Neural crest cell (in vitro differentiated cells): ENCODE measurements at regions not wholly inside any gene's neighbourhood (a gene's known extent, or its start where the extent isn't known, plus 50 kb on each side); places are given as distances from the start of the nearest gene placed in this dataset.
A peak's percentile ranks its signal among the peaks of the same experiment; 100 is the strongest.

Experiments used
- DNase-seq: peaks from one replicate; pipeline ENCODE4 v3.0.0; 2021; ENCODE audit warnings: low read depth, mixed read lengths, low spot score
- H3K27ac Mint-ChIP-seq: one replicate; pipeline ENCODE4 v1.8.0; 2021; ENCODE audit warnings: mild to moderate bottlenecking, mixed read lengths; ENCODE audit not compliant: unreplicated experiment
- H3K27me3 Mint-ChIP-seq: 2 replicates; pipeline ENCODE4 v1.8.0; 2021; ENCODE audit warnings: low read depth, mild to moderate bottlenecking, mixed read lengths
- H3K36me3 Mint-ChIP-seq: 2 replicates; pipeline ENCODE4 v1.8.0; 2021; ENCODE audit warnings: low read depth, mild to moderate bottlenecking, mixed read lengths
- H3K4me1 Mint-ChIP-seq: 2 replicates; pipeline ENCODE4 v1.8.0; 2021; ENCODE audit warnings: mixed read lengths
- H3K4me3 Mint-ChIP-seq: one replicate; pipeline ENCODE4 v1.8.0; 2021; ENCODE audit warnings: mild to moderate bottlenecking, mixed read lengths
- H3K9me3 Mint-ChIP-seq: 2 replicates; pipeline ENCODE4 v1.8.0; 2021; ENCODE audit warnings: mixed read lengths
- CTCF ChIP-seq: fragments of 200-600 bp; sonication (generic); conservative IDR thresholded peaks from 2 replicates; pipeline ENCODE4 v1.5.0; 2021; ENCODE audit warnings: antibody characterized with exemption, mild to moderate bottlenecking

DNA sequence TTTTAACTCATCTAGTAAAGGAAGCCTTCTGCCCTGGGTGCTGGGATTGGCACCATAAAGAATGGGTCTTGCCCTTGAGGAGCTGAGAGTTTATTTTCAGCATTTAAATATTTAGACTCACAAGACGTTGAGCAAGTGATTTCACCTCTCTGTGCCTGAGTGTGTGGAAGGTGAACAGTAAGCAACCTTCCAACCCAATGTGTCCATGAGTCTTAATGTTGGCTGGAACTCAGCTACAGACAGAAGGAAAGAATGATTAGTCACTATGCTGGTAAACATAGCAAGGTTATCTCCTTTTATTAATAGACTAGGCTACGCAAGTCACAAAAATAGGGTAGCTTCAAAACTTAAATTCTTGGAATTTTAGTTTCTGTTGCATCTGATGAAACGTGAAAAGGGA lies 277.4 kb upstream of the GATB start:
- no peak for DNase-seq
- Mint-ChIP-seq H3K36me3 (no peaks in the 10 kb centered on the region), H3K4me3 (no peak overlapping the region), H3K27me3 (peaks cover 5% of the 10 kb centered on the region), H3K27ac (no peak overlapping the region), H3K9me3 (peaks cover 4% of the 10 kb centered on the region), H3K4me1 (no peaks in the 10 kb centered on the region)
- no peak for TF ChIP-seq CTCF

DNA sequence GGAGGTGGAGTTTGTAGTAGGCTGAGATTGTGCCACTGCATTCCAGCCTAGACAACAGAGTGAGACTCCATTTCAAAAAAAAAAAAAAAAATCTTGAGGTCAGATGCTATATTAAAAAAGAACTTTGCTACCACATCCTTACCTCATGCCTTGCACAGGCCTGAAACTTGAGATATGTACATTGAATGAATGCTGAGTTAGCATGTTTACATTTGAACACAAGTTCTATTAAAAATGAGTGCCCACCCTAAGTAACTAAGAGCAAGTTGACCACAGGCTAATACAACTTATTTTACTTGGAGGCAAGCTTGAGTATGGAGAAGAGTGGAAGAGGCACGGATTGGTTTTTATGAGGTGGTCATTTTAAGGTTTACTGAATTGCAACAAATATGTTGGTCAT lies 276.6 kb upstream of the GATB start:
- no peaks in the 10 kb centered on the region for H3K4me1 Mint-ChIP-seq
- H3K9me3 Mint-ChIP-seq = no peaks in the 10 kb centered on the region

GRCh38 chr4:152033621-152034020 lies 272.8 kb upstream of the GATB start:
- Mint-ChIP-seq H3K27ac (no peak overlapping the region), H3K4me3 (no peak overlapping the region)

More for the DNA sequence above, 276.6 kb upstream of the GATB start:
- no peak for TF ChIP-seq CTCF
- H3K27ac Mint-ChIP-seq = no peak overlapping the region
- H3K27me3 Mint-ChIP-seq = no peaks in the 10 kb centered on the region
- H3K36me3 Mint-ChIP-seq = no peaks in the 10 kb centered on the region
- no peak overlapping the region for H3K4me3 Mint-ChIP-seq
- DNase-seq = no peak

DNA sequence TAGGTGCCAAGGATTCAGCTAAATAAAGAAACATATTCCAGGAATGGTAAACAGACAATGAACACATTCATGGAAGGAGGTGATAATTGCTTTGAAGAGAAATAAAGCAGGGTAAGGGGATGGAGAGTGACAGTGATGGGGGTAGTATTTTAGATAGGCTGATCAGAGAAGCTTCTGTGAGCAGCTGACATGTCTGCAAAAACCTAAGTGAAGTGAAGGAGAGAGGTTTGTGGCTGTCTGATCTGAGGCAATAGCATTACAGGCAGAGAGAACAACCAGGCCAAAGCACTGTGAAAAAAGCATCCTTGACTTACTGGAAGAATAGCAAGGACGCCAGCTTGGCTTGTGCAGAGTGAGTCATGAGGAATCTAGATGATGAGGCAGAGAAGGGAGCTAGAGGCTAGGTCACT lies 271.9 kb upstream of the GATB start:
- no peaks in the 10 kb centered on the region for H3K27me3 Mint-ChIP-seq
- H3K4me3 Mint-ChIP-seq = no peak overlapping the region
- no peaks in the 10 kb centered on the region for H3K9me3 Mint-ChIP-seq
- no peaks in the 10 kb centered on the region for H3K4me1 Mint-ChIP-seq
- TF ChIP-seq CTCF = no peak
- H3K36me3 Mint-ChIP-seq = no peaks in the 10 kb centered on the region
- H3K27ac Mint-ChIP-seq = no peak overlapping the region
- DNase-seq = no peak

More at GRCh38 chr4:152033621-152034020, 272.8 kb upstream of the GATB start:
- no peaks in the 10 kb centered on the region for H3K4me1 Mint-ChIP-seq
- no peaks in the 10 kb centered on the region for H3K36me3 Mint-ChIP-seq
- no peaks in the 10 kb centered on the region for H3K27me3 Mint-ChIP-seq
- DNase-seq = no peak
- TF ChIP-seq CTCF = no peak
- H3K9me3 Mint-ChIP-seq = no peaks in the 10 kb centered on the region

DNA sequence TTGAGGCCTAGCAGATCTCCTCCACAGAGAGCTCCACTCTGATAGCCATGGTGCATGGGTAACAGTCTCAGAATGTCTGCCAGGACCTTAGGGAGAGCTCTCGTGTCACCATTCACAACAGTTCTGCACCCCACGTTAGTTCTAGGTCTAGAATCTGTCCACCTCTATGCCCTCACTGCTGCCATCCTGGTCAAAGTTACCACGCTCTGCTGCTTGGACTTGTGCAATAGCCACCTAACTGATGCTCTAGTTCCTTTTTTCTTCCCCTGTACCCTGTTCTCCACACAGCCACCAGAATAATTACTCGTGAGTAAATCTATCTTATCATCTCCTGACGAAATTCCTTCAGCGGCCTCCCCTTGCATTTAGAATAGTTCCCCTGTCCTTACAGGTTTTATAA lies 268.8 kb upstream of the GATB start:
- no peak overlapping the region for H3K27ac Mint-ChIP-seq
- H3K9me3 Mint-ChIP-seq = no peaks in the 10 kb centered on the region
- no peak overlapping the region for H3K4me3 Mint-ChIP-seq
- no peaks in the 10 kb centered on the region for H3K27me3 Mint-ChIP-seq
- no peak for TF ChIP-seq CTCF
- no peaks in the 10 kb centered on the region for H3K36me3 Mint-ChIP-seq
- no peak for DNase-seq
- H3K4me1 Mint-ChIP-seq = no peaks in the 10 kb centered on the region

DNA sequence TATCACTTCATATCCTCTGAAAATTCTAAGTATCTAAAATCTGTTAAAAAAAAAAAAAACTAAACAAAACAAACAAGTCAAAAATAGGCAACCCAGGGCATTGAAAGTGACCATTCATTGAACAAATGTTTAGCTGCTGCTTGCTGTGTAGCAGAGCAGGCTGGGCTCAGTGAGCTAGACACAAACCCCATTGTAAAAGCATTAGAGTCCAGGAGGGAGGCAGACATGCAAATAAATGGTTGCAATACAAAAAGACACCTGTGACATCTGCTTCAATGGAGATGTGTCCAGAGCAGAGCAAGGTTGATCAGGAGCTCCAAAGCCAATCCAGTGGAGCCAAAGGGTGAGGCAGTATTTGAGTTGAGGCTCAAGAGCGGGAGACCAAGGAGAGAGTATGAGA lies 267.3 kb upstream of the GATB start:
- Mint-ChIP-seq H3K36me3 (no peaks in the 10 kb centered on the region), H3K4me3 (no peak overlapping the region), H3K4me1 (no peaks in the 10 kb centered on the region), H3K27ac (peak overlapping the region; percentile 1), H3K9me3 (no peaks in the 10 kb centered on the region), H3K27me3 (no peaks in the 10 kb centered on the region)
- no peak for DNase-seq
- no peak for TF ChIP-seq CTCF
